Naive thymus-derived CD4-positive, alpha-beta T cell (primary cell): ENCODE measurements at regions not wholly inside any gene's neighbourhood (a gene's known extent, or its start where the extent isn't known, plus 50 kb on each side); places are given as distances from the start of the nearest gene placed in this dataset.
A peak's percentile ranks its signal among the peaks of the same experiment; 100 is the strongest.
"Not testable (repeated sequence)": the region's sequence is repeated elsewhere in the genome, so short reads cannot be mapped to it uniquely, and the experiment has no call there.

Experiments used
- ATAC-seq: fragments of 150-1000 bp; cut with Tn5 transposase; 2 replicates; pipeline ENCODE4 v1.10.0; 2021; ENCODE audit warnings: mild to moderate bottlenecking, moderate library complexity
- CTCF ChIA-PET: fragments of 350-600 bp; sonication (Branson Sonifier 250); formaldehyde crosslinking; loops from one replicate; lab custom pipeline; 2021; ENCODE audit warnings: antibody characterized with exemption; lab: Charles Lee
- POLR2A ChIA-PET: fragments of 350-600 bp; sonication (Branson Sonifier 250); formaldehyde crosslinking; loops from one replicate; lab custom pipeline; 2021; ENCODE audit warnings: antibody characterized with exemption, inconsistent platforms; lab: Charles Lee
- DNase-seq, 9 donors: peaks; one replicate each; pipeline versions ENCODE4 v3.0.0 to v3.0.0-alpha.2; 2020 to 2022; ENCODE audit warnings: mixed read lengths in 1 of 9
- H3K27ac ChIP-seq: one replicate; pipeline ENCODE4 v1.7.0; 2013; ENCODE audit warnings: mild to moderate bottlenecking, low read depth, low read length, moderate library complexity
- H3K27me3 ChIP-seq, 2 donors: one replicate each; pipeline ENCODE4 v1.7.0; 2013; ENCODE audit warnings: low read length in 2 of 2, mild to moderate bottlenecking in 2 of 2, moderate library complexity in 2 of 2; ENCODE audit not compliant: control insufficient read depth in 2 of 2, insufficient read depth in 2 of 2
- H3K36me3 ChIP-seq, 3 experiments: 1 replicate in 2 of 3; 2 replicates in 1 of 3; pipeline ENCODE4 v1.7.0; 2013; ENCODE audit warnings: low read length in 3 of 3, mild to moderate bottlenecking in 3 of 3, moderate library complexity in 1 of 3; ENCODE audit not compliant: insufficient read depth in 3 of 3, control insufficient read depth in 2 of 3
- H3K4me1 ChIP-seq, 2 donors: one replicate each; pipeline ENCODE4 v1.7.0; 2013; ENCODE audit warnings: low read length in 2 of 2, mild to moderate bottlenecking in 2 of 2, moderate library complexity in 1 of 2; ENCODE audit not compliant: control insufficient read depth in 2 of 2, insufficient read depth in 2 of 2
- H3K4me3 ChIP-seq: 2 replicates; pipeline ENCODE4 v1.7.0; 2013; ENCODE audit warnings: mild to moderate bottlenecking, low read length
- H3K9me3 ChIP-seq, 3 experiments: 1 replicate in 2 of 3; 2 replicates in 1 of 3; pipeline ENCODE4 v1.7.0; 2013; ENCODE audit warnings: low read length in 3 of 3; ENCODE audit not compliant: control insufficient read depth in 2 of 3
- H3K27ac Mint-ChIP-seq, 9 donors: one replicate each; pipeline ENCODE4 v1.8.0; 2020 to 2022; ENCODE audit warnings: mixed read lengths in 9 of 9, mild to moderate bottlenecking in 8 of 9, moderate library complexity in 5 of 9, inconsistent platforms in 2 of 9
- H3K27me3 Mint-ChIP-seq, 5 donors: one replicate each; pipeline ENCODE4 v1.8.0; 2021 to 2022; ENCODE audit warnings: mixed read lengths in 5 of 5, mild to moderate bottlenecking in 1 of 5
- H3K36me3 Mint-ChIP-seq, 5 donors: one replicate each; pipeline ENCODE4 v1.8.0; 2020 to 2022; ENCODE audit warnings: mixed read lengths in 5 of 5, mild to moderate bottlenecking in 3 of 5, inconsistent platforms in 1 of 5
- H3K4me1 Mint-ChIP-seq, 7 donors: one replicate each; pipeline ENCODE4 v1.8.0; 2020 to 2022; ENCODE audit warnings: mixed read lengths in 7 of 7, mild to moderate bottlenecking in 3 of 7, inconsistent platforms in 1 of 7
- H3K4me3 Mint-ChIP-seq, 10 donors: one replicate each; pipeline ENCODE4 v1.8.0; 2020 to 2022; ENCODE audit warnings: mild to moderate bottlenecking in 10 of 10, mixed read lengths in 10 of 10, moderate library complexity in 6 of 10, inconsistent platforms in 2 of 10
- H3K9me3 Mint-ChIP-seq, 11 donors: one replicate each; pipeline ENCODE4 v1.8.0; 2020 to 2022; ENCODE audit warnings: mixed read lengths in 11 of 11, mild to moderate bottlenecking in 4 of 11, inconsistent platforms in 1 of 11, moderate library complexity in 1 of 11
- intact Hi-C, 2 donors: fragments of 100-400 bp; cut with micrococcal nuclease; formaldehyde crosslinking; loops; one replicate each; pipeline ENCODE4 v1.15.1; 2023

DNA sequence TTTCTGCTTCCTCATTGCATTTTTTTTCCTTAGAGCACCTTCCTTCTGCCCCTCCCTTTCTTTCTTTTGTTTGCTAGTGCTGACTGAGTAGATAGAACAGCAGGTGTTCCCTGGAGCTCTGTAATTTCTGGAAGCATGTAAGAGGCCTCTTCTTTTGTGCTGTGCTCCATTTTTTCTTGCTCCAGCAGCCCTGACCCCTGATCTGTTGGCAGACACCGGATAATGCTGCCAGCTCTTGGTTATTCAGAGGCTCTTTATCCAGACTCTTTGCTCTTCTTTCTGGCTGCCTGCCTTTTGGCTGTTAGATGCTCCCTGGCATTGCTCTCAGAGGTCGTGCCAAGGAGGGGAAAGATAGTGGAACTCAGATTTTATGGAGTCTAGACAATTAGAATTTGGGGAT lies 104.4 kb upstream of the RBMS3 start:
- peak overlapping the region in 1 of 9 donors; percentile 26 for H3K27ac Mint-ChIP-seq
- H3K27me3 ChIP-seq = no peaks in the 10 kb centered on the region
- POLR2A ChIA-PET = no interaction called here
- H3K4me1 Mint-ChIP-seq = peaks cover 2 to 20% (median 15%) of the 10 kb centered on the region in 7 donors
- H3K36me3 ChIP-seq = no peaks in the 10 kb centered on the region
- CTCF ChIA-PET = interaction anchor here (0.7 kb wide), 1 partner anchor 139 kb away, joined by 3 read pairs; no protein-coding TSS in a partner anchor
- ATAC-seq (no peak), DNase-seq (no peak)
- no peaks in the 10 kb centered on the region for H3K9me3 ChIP-seq
- no peak overlapping the region for H3K4me3 Mint-ChIP-seq
- H3K27me3 Mint-ChIP-seq = no peaks in the 10 kb centered on the region
- H3K27ac ChIP-seq = no peak overlapping the region
- intact Hi-C loops = no loop called here
- H3K9me3 Mint-ChIP-seq = peaks cover 0 to 7% (median 0%) of the 10 kb centered on the region in 11 donors
- peaks cover 0 to under 1% of the 10 kb centered on the region in 2 donors for H3K4me1 ChIP-seq
- H3K36me3 Mint-ChIP-seq = peaks cover 0 to 9% (median 3%) of the 10 kb centered on the region in 5 donors
- H3K4me3 ChIP-seq = no peak overlapping the region

DNA sequence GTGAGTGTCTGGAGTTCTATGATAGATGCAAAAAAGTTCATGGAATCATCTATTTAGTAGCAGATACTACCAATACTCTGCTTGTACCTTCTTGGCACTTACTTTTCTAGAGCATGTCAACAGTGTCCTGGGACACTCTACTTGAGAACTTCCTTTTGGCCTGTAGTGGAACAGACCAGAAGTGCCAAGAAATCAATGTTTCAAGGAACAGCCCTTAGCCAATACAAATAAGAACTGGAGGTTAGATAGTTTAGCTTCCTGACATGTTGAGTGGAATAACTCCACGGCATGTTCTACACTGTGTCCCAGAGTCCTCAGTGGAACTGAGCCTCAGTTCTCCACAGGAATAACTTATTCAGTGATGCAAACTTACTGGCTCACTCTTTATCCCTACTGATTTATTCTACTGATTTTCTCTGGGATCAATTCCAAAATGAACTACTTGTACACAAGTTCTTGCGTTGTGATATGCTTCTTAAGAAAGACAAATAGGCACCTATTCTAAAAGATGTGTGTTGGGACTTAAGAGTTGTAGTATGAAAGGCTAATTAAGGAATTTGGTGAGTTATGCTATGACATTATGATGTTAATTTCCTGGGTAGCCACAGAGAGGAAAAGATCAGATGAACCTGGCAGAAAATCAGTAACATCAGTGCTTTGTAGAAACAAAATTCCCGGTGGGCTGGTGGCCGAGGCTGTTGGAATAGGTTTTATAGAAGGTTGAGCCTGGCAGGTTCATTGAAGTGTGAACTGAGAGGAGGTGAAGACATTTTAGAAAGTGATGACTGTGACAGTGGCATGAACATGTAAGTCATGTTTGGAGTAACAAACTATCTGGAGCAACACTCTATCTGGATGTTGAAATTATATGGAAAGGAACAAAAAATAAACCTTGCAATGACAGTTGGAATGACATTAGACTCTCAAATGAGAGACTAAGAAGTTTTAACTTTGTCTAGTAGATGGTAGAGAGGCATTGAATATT lies 101.8 kb upstream of the RBMS3 start:
- ChIA-PET POLR2A (no interaction called here), CTCF (no interaction called here)
- Histone ChIP-seq H3K27me3 (no peaks in the 10 kb centered on the region), H3K9me3 (no peaks in the 10 kb centered on the region), H3K27ac (no peak overlapping the region), H3K4me3 (no peak overlapping the region), H3K4me1 (no peaks in the 10 kb centered on the region), H3K36me3 (no peaks in the 10 kb centered on the region)
- peaks cover 0 to 8% (median 0%) of the 10 kb centered on the region in 7 donors for H3K4me1 Mint-ChIP-seq
- peaks cover 0 to 4% (median 0%) of the 10 kb centered on the region in 5 donors for H3K36me3 Mint-ChIP-seq
- peaks cover 0 to 5% (median 0%) of the 10 kb centered on the region in 11 donors for H3K9me3 Mint-ChIP-seq
- DNase-seq (no peak), ATAC-seq (no peak)
- H3K4me3 Mint-ChIP-seq = no peak overlapping the region
- H3K27ac Mint-ChIP-seq = no peak overlapping the region
- H3K27me3 Mint-ChIP-seq = no peaks in the 10 kb centered on the region
- intact Hi-C loops = no loop called here

DNA sequence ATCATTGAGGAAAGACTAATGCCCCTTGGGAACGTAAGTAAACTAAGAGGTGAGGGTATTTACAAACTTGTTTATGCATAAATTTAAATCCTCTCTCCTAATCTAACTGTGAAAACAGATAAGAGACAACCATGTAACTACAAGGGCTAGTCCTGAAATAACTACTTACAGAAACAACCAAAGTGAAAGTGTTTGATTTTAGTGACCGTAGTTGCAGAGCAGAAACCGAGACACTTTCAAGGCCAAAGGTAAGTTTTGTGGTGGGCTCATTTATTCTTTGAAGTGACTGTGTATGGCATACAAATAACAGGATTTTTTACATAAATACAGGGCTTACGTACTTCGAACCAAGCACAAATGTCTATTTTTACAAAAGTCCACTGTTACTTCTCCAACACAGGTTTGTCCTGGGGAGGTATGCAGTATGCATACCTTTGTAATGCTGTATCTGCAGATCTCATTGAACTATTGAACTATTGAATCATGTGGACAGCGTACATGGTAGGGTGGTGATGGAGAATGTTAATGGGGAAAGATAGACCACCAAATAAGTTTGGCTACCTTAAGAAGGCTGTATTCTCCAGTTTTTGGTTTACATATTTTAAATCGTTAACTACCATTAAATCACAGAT lies 99.6 kb upstream of the RBMS3 start:
- Histone ChIP-seq H3K9me3 (no peaks in the 10 kb centered on the region), H3K4me3 (no peak overlapping the region), H3K36me3 (no peaks in the 10 kb centered on the region), H3K27me3 (no peaks in the 10 kb centered on the region), H3K27ac (no peak overlapping the region), H3K4me1 (no peaks in the 10 kb centered on the region)
- no peak overlapping the region for H3K27ac Mint-ChIP-seq
- ATAC-seq (no peak), DNase-seq (no peak)
- POLR2A ChIA-PET = no interaction called here
- no peaks in the 10 kb centered on the region for H3K27me3 Mint-ChIP-seq
- no peak overlapping the region for H3K4me3 Mint-ChIP-seq
- CTCF ChIA-PET = no interaction called here
- H3K36me3 Mint-ChIP-seq = peaks cover 0 to 5% (median 0%) of the 10 kb centered on the region in 5 donors
- intact Hi-C loops = loop anchor here in 1 of 2 donors (10.0 kb wide), 1 partner anchor 236 kb away; no protein-coding TSS in a partner anchor
- peaks cover 0 to 4% (median 0%) of the 10 kb centered on the region in 11 donors for H3K9me3 Mint-ChIP-seq
- peaks cover 0 to 14% (median 0%) of the 10 kb centered on the region in 7 donors for H3K4me1 Mint-ChIP-seq

DNA sequence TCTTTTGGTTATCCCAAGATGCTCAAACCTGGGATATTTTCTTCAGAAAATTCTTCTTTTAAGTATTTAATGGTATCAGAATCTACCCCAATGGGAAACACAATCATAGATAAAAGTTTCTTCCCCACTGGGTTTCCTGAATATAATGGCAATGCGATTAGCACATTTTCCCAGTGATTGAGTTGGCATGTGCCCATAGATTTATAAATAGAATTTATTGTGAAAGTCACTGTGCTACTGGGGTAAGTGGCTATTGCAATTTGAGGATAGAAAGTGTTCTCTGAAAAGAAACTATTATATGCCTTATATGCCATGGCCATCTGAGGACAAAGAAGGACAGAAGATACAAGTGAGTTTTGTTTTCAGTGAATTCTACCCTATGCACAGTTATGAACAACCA lies 99.0 kb upstream of the RBMS3 start:
- CTCF ChIA-PET = no interaction called here
- DNase-seq (no peak), ATAC-seq (no peak)
- Histone ChIP-seq H3K27me3 (no peaks in the 10 kb centered on the region), H3K4me1 (no peaks in the 10 kb centered on the region), H3K4me3 (no peak overlapping the region), H3K9me3 (no peaks in the 10 kb centered on the region), H3K36me3 (no peaks in the 10 kb centered on the region), H3K27ac (no peak overlapping the region)
- no peak overlapping the region for H3K4me3 Mint-ChIP-seq
- H3K27ac Mint-ChIP-seq = no peak overlapping the region
- intact Hi-C loops = loop anchor here in 1 of 2 donors (10.0 kb wide), 1 partner anchor 237 kb away; no protein-coding TSS in a partner anchor
- POLR2A ChIA-PET = no interaction called here
- H3K27me3 Mint-ChIP-seq = no peaks in the 10 kb centered on the region
- H3K4me1 Mint-ChIP-seq = peaks cover 0 to 14% (median 0%) of the 10 kb centered on the region in 7 donors
- peaks cover 0 to 5% (median 0%) of the 10 kb centered on the region in 5 donors for H3K36me3 Mint-ChIP-seq
- H3K9me3 Mint-ChIP-seq = peaks cover 0 to 4% (median 0%) of the 10 kb centered on the region in 11 donors

GRCh38 chr3:29182828-29183227 lies 98.0 kb upstream of the RBMS3 start:
- ATAC-seq, H3K27ac ChIP-seq, H3K27ac Mint-ChIP-seq, POLR2A ChIA-PET, H3K36me3 Mint-ChIP-seq, H3K9me3 ChIP-seq, DNase-seq, H3K4me3 ChIP-seq, H3K9me3 Mint-ChIP-seq, H3K36me3 ChIP-seq, H3K4me1 ChIP-seq, H3K4me3 Mint-ChIP-seq, CTCF ChIA-PET, H3K27me3 ChIP-seq, H3K27me3 Mint-ChIP-seq: not testable (repeated sequence)
- peaks cover 0 to 14% (median 0%) of the 10 kb centered on the region in 7 donors for H3K4me1 Mint-ChIP-seq
- intact Hi-C loops = loop anchor here in 1 of 2 donors (10.0 kb wide), 1 partner anchor 238 kb away; no protein-coding TSS in a partner anchor

DNA sequence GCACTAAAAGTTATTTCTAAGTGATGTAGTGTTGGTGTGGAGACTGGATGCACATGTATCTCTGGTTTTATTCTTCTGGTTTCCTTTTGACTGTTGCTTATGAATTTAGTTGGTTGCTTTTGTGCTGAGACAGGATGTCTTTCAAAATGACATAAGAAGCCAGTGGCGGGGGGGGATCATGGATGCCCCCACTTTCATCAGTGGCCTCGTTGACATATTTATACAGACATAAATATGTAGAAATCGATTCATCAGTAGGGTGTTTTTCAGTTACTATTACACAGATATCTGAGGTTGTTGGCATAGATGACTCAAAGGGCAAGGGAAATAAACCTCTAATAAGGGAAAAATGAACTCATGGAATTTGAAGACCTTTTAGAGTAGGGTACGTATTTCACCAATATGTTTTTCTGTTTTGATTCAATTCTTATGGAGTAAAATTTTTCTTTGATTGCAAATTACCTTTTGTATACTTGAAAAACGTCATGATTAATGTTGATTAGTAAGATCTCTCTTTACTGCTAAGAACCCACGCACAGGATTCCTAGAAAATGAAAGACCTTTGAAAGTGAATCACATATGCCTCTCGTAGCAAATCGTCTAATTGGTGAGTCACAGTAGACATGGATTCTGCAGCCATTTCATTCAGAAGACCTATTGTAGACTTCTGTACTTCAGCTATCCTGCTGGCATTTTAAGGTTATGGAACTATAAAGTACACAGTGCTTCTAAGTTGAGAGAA lies 97.4 kb upstream of the RBMS3 start:
- no peak for DNase-seq
- H3K36me3 Mint-ChIP-seq = peaks cover 0 to 5% (median 0%) of the 10 kb centered on the region in 5 donors
- H3K4me3 ChIP-seq = no peak overlapping the region
- no peaks in the 10 kb centered on the region for H3K4me1 ChIP-seq
- H3K9me3 Mint-ChIP-seq = peaks cover 0 to 3% (median 0%) of the 10 kb centered on the region in 11 donors
- peak overlapping the region in 1 of 9 donors; percentile 82 for H3K27ac Mint-ChIP-seq
- H3K27me3 Mint-ChIP-seq = no peaks in the 10 kb centered on the region
- intact Hi-C loops = loop anchor here in 1 of 2 donors (10.0 kb wide), 1 partner anchor 239 kb away; no protein-coding TSS in a partner anchor
- H3K36me3 ChIP-seq = no peaks in the 10 kb centered on the region
- CTCF ChIA-PET = no interaction called here
- no peaks in the 10 kb centered on the region for H3K9me3 ChIP-seq
- ATAC-seq = no peak
- H3K27me3 ChIP-seq = no peaks in the 10 kb centered on the region
- H3K4me1 Mint-ChIP-seq = peaks cover 0 to 14% (median 0%) of the 10 kb centered on the region in 7 donors
- H3K27ac ChIP-seq = no peak overlapping the region
- peak overlapping the region in 1 of 10 donors; percentile 59 for H3K4me3 Mint-ChIP-seq
- POLR2A ChIA-PET = no interaction called here
